Right cardiac atrium (tissue), 5 donors: ENCODE measurements at regions not wholly inside any gene's neighbourhood (a gene's known extent, or its start where the extent isn't known, plus 50 kb on each side); places are given as distances from the start of the nearest gene placed in this dataset.
"Not testable (repeated sequence)": the region's sequence is repeated elsewhere in the genome, so short reads cannot be mapped to it uniquely, and the experiment has no call there.

Source experiments
- ATAC-seq, 2 donors: fragments of 200-7000 bp; cut with Tn5 transposase; one replicate each; pipeline versions ENCODE4 v1.8.0 to v1.9.1; 2020; ENCODE audit warnings: moderate library complexity in 2 of 2, mild to moderate bottlenecking in 1 of 2
- DNase-seq, 3 donors: peaks; one replicate each; pipeline ENCODE4 v3.0.0-alpha.2; 2020
- H3K27ac ChIP-seq: one replicate; pipeline ENCODE4 v1.5.1; 2013; ENCODE audit warnings: mild to moderate bottlenecking, low read length, control low read depth, moderate library complexity
- H3K27me3 ChIP-seq: one replicate; pipeline ENCODE4 v1.6.1; 2013; ENCODE audit not compliant: control insufficient read depth, insufficient read depth
- H3K4me1 ChIP-seq: one replicate; pipeline ENCODE4 v1.6.1; 2013; ENCODE audit warnings: low read length; ENCODE audit not compliant: control insufficient read depth, insufficient read depth
- H3K4me3 ChIP-seq: one replicate; pipeline ENCODE4 v1.5.1; 2013; ENCODE audit warnings: low read length, control low read depth
- H3K9me3 ChIP-seq: one replicate; pipeline ENCODE4 v1.6.1; 2013; ENCODE audit warnings: low read length; ENCODE audit not compliant: control insufficient read depth
- WGBS: extraction: QIAGEN DNeasy Blood & Tissue Kit; methylation state at CpG from one replicate; pipeline ENCODE4 v1.1.7; 2013; 5-methylcytosine and 5-hydroxymethylcytosine counted together
- intact Hi-C, 4 donors: fragments of 100-400 bp; cut with DNase I; formaldehyde crosslinking; loops; one replicate each; pipeline versions ENCODE4 v1.11.0 to v1.14.0; 2022 to 2023
- donor health status: healthy with polysubstance abuse.
- donor health status: DM: no; HTN: yes; CAD: no.
- donor health status: DM: no; HTN: no; CAD: no.
- donor health status: DM: no; HTN: yes; CAD: no; lungs with severe emphysema.
- donor health status: DM: yes; HTN: yes; CAD: no.

DNA sequence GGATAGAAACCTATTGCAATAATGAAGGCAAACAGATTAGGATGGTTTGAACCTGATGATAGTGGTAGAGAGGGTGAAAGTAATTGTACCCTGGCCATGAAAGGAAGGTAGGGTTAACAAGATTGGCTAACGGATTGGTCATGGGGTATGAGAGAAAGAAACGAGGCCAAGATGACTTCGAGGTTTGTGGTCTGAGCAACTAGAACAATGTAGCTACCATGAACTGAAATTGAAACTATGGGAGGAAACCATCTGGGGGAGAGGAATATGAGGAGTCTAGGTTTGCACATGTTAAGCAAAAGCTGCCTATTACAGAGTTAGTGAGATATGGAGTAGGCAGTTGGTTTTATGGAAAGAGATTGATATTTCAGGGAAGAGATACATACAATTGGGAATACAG is 406.0 kb downstream of the PRELID2 start:
- no peak for DNase-seq
- WGBS: 76% methylated on average over 3 of the region's 3 CpGs

DNA sequence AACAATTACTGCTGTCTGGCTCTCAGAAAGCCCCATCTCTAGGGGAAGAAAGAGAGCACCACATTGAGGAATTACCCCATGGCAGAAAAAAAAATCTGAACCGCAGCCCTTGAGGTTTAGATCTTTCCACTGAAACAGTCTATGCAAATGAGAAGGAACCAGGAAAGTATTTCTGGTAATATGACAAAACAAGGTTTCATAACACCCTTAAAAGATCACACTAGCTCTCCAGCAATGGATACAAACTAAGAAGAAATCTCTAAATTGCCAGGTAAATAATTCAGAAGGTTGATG is 427.1 kb downstream of the PRELID2 start:
- WGBS: 95% methylated on average over 1 of the region's 1 CpG
- H3K4me1 ChIP-seq: no peaks in the 10 kb centered on the region
- H3K9me3 ChIP-seq: no peaks in the 10 kb centered on the region
- intact Hi-C loops: no loop called here
- ATAC-seq: no peak
- no peak for DNase-seq
- H3K27ac ChIP-seq: no peak overlapping the region
- H3K4me3 ChIP-seq: no peak overlapping the region
- no peaks in the 10 kb centered on the region for H3K27me3 ChIP-seq

More for the DNA sequence above, 406.0 kb downstream of the PRELID2 start:
- no peak overlapping the region for H3K27ac ChIP-seq
- no peaks in the 10 kb centered on the region for H3K27me3 ChIP-seq
- no peaks in the 10 kb centered on the region for H3K9me3 ChIP-seq
- H3K4me3 ChIP-seq: no peak overlapping the region
- no peaks in the 10 kb centered on the region for H3K4me1 ChIP-seq
- intact Hi-C loops: no loop called here
- no peak for ATAC-seq

DNA sequence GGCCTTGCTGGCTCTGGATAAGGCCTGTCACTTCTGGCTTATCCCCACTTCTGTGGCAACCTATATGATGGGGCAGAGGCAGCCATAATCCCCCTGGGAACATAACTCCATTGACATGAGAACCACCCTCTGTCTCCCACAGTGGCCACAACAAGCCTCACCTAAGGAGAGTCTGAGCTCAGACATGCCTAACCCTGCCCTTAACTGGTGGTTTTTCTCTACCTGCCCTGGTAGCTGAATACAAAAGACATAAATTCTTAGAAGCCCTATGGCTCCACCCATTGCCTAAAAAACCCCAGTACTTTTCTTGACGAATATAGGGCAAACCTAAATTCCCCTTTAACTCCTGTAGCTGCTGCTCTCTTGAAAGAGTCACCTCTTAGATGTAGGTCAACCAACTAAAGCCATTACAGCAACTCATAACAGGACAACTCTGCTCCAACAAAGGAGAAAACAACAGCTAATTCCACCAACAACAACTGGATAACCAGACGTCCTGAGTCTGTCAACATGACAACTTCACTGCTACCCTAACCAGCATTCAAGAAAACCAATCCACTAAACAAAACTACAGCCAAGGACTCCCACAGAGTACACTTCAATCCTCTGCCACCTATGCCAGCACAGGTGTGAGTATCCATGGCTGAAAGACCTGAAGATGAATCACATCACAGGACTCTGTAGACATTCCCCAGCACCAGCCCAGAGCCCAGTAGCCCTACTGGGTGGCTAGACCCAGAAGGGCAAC is 427.7 kb downstream of the PRELID2 start:
- no peak overlapping the region for H3K4me3 ChIP-seq
- ATAC-seq (no peak), DNase-seq (no peak)
- intact Hi-C loops: no loop called here
- 81% methylated on average over 2 of the region's 2 CpGs for WGBS
- no peaks in the 10 kb centered on the region for H3K9me3 ChIP-seq
- H3K4me1 ChIP-seq: no peaks in the 10 kb centered on the region
- H3K27ac ChIP-seq: no peak overlapping the region
- H3K27me3 ChIP-seq: no peaks in the 10 kb centered on the region

DNA sequence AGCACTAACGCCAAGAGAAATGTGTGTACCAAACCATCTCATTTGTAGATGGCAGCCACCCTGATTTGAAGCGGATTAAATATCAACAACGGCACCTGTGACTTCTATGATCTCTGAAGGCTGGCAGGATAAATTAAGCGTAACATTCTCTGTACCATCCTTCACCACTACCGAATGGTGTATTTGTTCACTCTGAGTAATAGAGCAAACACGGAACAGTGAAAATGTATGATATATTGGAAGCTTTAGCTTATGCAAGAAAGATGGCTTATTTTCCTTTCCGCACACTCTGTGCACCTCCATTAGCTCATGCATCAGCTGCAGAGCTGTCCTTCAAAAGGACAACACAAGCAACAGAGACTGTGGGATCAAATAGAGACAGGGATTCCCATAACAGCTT is 431.1 kb downstream of the PRELID2 start:
- no peak overlapping the region for H3K27ac ChIP-seq
- no peak overlapping the region for H3K4me3 ChIP-seq
- WGBS: 96% methylated on average over 7 of the region's 7 CpGs
- DNase-seq (no peak), ATAC-seq (no peak)
- H3K27me3 ChIP-seq: no peaks in the 10 kb centered on the region
- intact Hi-C loops: no loop called here
- H3K4me1 ChIP-seq: no peaks in the 10 kb centered on the region
- no peaks in the 10 kb centered on the region for H3K9me3 ChIP-seq

DNA sequence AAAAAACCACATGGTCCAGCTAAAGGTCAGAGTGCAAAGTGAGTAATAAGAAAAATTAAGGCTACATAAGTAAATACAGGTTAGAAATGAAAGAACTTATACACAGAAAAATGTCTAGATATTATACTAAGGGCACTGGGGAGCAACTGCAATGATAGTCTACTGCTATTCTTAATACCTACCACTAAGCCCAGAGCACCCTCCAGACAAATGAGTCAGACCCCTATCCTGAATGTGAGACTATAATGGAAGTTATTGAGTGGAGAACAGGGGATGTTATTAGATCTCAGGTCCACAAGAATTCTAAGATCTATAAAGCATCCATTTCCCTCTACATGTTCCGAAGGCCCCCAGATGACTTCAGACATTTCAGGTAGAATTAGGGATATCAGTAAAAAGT is 438.3 kb downstream of the PRELID2 start:
- Histone ChIP-seq H3K27ac (no peak overlapping the region), H3K27me3 (no peaks in the 10 kb centered on the region), H3K9me3 (no peaks in the 10 kb centered on the region), H3K4me1 (no peaks in the 10 kb centered on the region), H3K4me3 (no peak overlapping the region)
- 95% methylated on average over 1 of the region's 1 CpG for WGBS
- intact Hi-C loops: no loop called here
- no peak for DNase-seq
- no peak for ATAC-seq

DNA sequence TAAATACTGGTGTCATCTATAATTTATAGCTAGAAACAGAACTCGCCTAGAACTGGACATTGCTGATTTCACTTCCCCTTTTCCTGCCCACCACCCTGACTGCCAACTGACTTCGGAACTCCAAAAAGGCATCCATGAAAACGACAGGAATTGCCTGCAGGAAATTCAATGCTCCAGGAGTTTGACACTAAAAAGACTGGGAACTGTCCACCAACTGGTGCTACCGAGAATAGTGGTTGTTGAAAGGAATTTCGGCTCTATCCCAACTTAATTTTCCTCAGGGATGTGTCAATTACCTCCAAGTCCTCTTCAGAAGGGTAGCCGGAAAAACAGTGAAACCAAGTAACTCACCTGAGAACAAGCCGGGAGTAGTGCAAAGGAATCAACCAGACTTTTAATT is 440.0 kb downstream of the PRELID2 start:
- WGBS: 73% methylated on average over 7 of the region's 7 CpGs

DNA sequence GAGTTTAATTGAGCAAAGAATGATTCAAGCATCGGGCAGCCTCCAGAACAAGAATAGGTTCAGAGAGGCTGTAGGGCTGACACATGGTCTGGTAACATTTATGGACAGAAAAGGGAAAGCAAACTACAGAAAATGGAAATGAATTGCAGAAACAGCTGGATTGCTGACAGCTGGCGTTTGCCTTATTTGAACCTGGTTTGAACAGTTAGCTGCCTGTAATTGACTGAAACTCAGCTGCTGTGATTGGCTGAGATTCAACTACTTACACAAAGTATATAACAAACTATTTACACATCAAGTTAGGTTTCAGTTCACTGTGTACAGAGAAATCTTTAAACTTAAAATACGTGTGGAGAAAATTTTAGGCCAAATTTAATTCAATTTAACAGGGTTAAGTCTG is 441.7 kb downstream of the PRELID2 start:
- Histone ChIP-seq H3K9me3 (no peaks in the 10 kb centered on the region), H3K27me3 (no peaks in the 10 kb centered on the region), H3K4me1 (no peaks in the 10 kb centered on the region), H3K27ac (no peak overlapping the region), H3K4me3 (no peak overlapping the region)
- intact Hi-C loops: no loop called here
- no peak for ATAC-seq
- no peak for DNase-seq
- 77% methylated on average over 3 of the region's 3 CpGs for WGBS

More for the DNA sequence above, 440.0 kb downstream of the PRELID2 start:
- DNase-seq, H3K9me3 ChIP-seq, intact Hi-C loops, H3K4me1 ChIP-seq, H3K4me3 ChIP-seq, H3K27me3 ChIP-seq, ATAC-seq, H3K27ac ChIP-seq: not testable (repeated sequence)

DNA sequence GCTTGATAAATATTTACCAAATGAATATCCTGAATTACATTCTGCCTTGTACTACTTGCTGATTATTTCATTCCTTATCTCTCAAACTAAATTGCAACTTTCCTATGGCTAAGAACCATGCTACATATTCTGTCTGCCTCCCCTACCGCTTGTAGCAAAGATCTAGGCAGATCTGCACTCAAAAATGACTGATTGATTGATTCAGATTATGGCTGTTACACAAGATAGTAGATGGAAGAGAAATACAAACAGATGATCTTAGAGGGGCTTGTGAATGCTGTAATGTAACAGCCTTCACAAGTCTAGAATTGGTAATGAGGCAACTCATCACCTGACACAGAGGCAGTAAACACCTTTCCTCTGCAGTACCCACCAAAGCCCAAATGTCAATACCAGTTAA is 446.1 kb downstream of the PRELID2 start:
- DNase-seq: no peak
- Histone ChIP-seq H3K4me3 (no peak overlapping the region), H3K27ac (no peak overlapping the region), H3K4me1 (no peaks in the 10 kb centered on the region), H3K27me3 (no peaks in the 10 kb centered on the region), H3K9me3 (no peaks in the 10 kb centered on the region)
- intact Hi-C loops: no loop called here
- WGBS: 32% methylated on average over 1 of the region's 1 CpG
- ATAC-seq: no peak

DNA sequence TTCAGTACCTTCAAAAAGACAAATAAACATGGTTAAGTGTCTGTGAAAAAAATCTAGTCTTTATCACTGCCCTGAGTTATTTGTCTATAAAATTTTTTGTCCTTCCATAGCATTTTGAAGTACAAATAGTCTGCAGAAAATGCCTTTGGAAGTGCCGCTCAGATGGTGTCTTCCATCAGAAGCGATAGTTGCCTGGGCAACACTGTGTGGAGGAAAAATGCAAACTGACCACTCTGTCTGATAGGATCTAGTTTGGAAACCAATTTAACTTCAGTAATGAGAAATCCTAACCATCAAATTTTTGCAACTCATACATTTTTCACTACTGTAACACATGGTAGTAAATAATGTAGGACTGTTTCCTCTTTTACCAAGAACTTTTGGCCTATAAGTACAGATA is 449.9 kb downstream of the PRELID2 start:
- intact Hi-C loops: no loop called here
- ATAC-seq (no peak), DNase-seq (no peak)
- H3K9me3 ChIP-seq: no peaks in the 10 kb centered on the region
- H3K27ac ChIP-seq: no peak overlapping the region
- WGBS: 93% methylated on average over 2 of the region's 2 CpGs
- no peaks in the 10 kb centered on the region for H3K27me3 ChIP-seq
- no peaks in the 10 kb centered on the region for H3K4me1 ChIP-seq
- H3K4me3 ChIP-seq: no peak overlapping the region

DNA sequence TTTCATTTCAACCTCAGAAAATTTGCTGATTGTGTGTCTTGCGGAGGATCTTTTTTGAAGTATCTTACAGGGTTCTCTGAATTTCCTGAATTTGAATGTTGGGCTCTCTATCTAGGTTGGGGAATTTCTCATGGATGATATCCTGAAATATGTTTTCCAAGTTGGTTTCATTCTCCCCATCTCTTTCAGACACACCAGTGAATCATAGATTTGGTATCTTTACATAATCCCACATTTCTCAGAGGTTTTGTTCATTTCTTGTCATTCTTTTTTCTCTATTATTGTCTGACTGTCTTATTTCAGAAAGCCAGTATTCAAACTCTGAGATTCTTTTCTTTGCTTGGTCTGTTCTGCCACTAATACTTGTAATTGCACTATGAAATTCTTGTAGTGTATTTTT is 456.9 kb downstream of the PRELID2 start:
- Histone ChIP-seq H3K4me3 (no peak overlapping the region), H3K27ac (no peak overlapping the region), H3K9me3 (no peaks in the 10 kb centered on the region), H3K4me1 (no peaks in the 10 kb centered on the region), H3K27me3 (no peaks in the 10 kb centered on the region)
- intact Hi-C loops: no loop called here
- no peak for DNase-seq
- ATAC-seq: no peak
- 51% methylated on average over 1 of the region's 1 CpG for WGBS

DNA sequence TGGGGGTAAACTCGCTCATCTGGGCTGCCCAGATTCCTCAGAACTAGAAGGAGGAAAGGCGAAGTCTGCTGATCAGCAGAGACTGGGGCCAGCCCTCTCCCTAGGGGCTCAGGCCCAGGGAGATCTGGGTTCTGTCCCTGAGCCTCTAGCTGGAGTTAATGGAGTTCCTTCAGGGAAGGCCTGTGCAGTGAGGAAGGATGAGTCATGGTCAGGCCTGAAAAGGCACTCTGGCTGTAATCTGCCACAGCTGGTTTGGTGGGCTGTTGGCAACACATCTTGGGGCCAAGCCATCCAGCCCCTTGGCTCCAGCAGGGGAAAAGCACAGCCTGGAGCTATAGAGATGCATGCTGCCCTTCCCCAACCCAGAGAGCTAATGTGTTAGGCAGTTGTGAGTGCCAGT is 459.6 kb downstream of the PRELID2 start:
- DNase-seq: no peak
- 80% methylated on average over 2 of the region's 2 CpGs for whole genome bisulfite sequencing
- no peaks in the 10 kb centered on the region for H3K9me3 ChIP-seq

DNA sequence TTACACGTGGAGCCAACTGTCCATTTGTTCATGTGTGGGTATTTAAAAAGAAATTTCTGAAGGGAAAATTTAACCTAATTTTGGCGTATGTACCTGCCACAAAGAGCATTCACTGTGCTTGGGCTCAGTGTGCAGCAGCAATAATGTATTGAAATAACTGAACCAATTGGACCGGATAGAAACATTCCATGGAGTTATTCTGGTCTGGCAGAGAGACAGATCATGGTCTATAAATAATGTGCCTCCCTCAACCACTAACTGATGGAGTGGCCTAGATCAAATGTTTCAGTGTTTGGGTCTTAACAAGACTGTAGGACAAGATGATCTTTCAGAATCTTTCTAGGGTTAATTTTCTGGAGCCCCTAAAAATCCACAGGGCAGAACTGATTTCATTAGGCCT is 469.7 kb downstream of the PRELID2 start:
- Histone ChIP-seq H3K4me1 (no peaks in the 10 kb centered on the region), H3K27me3 (no peaks in the 10 kb centered on the region), H3K9me3 (no peaks in the 10 kb centered on the region), H3K4me3 (no peak overlapping the region), H3K27ac (no peak overlapping the region)
- DNase-seq (no peak), ATAC-seq (no peak)
- WGBS: 63% methylated on average over 3 of the region's 3 CpGs
- intact Hi-C loops: no loop called here

More for the DNA sequence above, 459.6 kb downstream of the PRELID2 start:
- no peak overlapping the region for H3K27ac ChIP-seq
- no peaks in the 10 kb centered on the region for H3K4me1 ChIP-seq
- intact Hi-C loops: no loop called here
- no peaks in the 10 kb centered on the region for H3K27me3 ChIP-seq
- H3K4me3 ChIP-seq: no peak overlapping the region
- ATAC-seq: no peak
